ENCODE measurements at regions not wholly inside any gene's neighbourhood (a gene's known extent, or its start where the extent isn't known, plus 50 kb on each side); places are given as distances from the start of the nearest gene placed in this dataset.
A peak's percentile ranks its signal among the peaks of the same experiment; 100 is the strongest.

GRCh38 chr14:85471744-85472143 lies 58.2 kb upstream of the FLRT2 start:
- peak; percentile 93 for DNase-seq (ENCODE audit: low spot score)

DNA sequence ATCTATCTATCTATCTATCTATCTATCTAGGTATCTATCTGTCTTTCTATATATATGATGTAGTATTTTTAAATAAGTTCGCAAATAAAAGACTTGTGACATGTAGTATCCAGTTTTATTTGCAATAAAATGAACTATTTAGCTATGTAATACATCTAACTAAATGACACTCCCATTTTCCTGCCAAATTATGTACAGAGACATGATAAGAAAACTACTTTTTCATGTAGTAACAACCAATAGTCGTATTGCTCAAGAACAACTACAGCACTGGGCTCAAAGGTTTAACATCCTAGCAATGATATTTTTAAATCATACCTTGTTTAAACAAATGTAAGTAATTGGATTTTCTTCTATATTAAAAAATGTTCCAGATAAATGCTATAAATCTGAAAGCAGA lies 55.5 kb upstream of the FLRT2 start:
- DNase-seq (ENCODE audit: low spot score) = no peak

- no peak for DNase-seq (ENCODE audit: low spot score)
Observed at GRCh38 chr14:85475113-85475512, 54.8 kb upstream of the FLRT2 start.

- DNase-seq (ENCODE audit: low spot score) = no peak
Observed at GRCh38 chr14:85479306-85479705, 50.6 kb upstream of the FLRT2 start.

DNA sequence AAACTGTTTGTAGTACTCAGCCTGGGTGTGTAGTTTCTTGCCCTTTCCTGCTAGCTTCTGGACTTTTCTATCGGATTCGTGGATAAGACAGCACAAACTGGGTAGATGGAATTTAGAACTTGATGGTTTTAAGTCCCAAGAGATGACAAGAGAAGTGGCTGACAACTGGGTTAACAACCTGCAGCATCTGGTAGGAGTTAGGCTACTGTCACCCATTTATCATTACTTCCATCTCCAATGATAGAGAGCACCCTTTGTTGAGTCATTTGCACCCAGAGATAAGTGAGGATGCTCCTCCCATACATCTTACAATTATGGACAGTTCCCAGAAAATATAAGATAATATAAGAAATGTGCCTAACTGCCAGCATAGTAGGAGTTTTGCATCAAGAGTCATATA lies 50.2 kb upstream of the FLRT2 start:
- no peak for DNase-seq (ENCODE audit: low spot score)
